K562 (cell line): ENCODE measurements at regions not wholly inside any gene's neighbourhood (a gene's known extent, or its start where the extent isn't known, plus 50 kb on each side); places are given as distances from the start of the nearest gene placed in this dataset.
A peak's percentile ranks its signal among the peaks of the same experiment; 100 is the strongest.

ENCODE experiments used
- ATAC-seq: fragments of 200-7000 bp; cut with Tn5 transposase; 3 replicates; pipeline ENCODE4 v1.9.1; 2020; ENCODE audit warnings: moderate library complexity
- BruUV-seq: library from RNA; stranded (reverse); fragments of 400-500 nt; replicated peaks from 2 replicates; lab custom pipeline; 2021; lab: Mats Ljungman, UMichigan
- CTCF ChIA-PET: fragments of 300-600 bp; formaldehyde crosslinking; extraction: SDS; loops from one replicate; lab custom pipeline; 2021; ENCODE audit warnings: low intra/inter-chr PET ratio; lab: Yijun Ruan, JAX
- POLR2A ChIA-PET: fragments of 300-600, 350-650 bp; sonication (Branson Sonifier 250); formaldehyde crosslinking; extraction: SDS; loops from one replicate; lab custom pipeline; 2021; ENCODE audit warnings: antibody characterized with exemption, inconsistent platforms; lab: Yijun Ruan, JAX
- DNase-seq, 4 experiments: peaks; one replicate each; pipeline versions ENCODE4 v3.0.0 to v3.0.0-alpha.2; 2011 to 2018; ENCODE audit warnings: low spot score in 3 of 4, mixed read lengths in 3 of 4; ENCODE audit errors: extremely low read depth in 1 of 4
- FAIRE-seq: peaks from 2 replicates; lab custom pipeline; 2011; peaks lifted over from hg19 to GRCh38; lab: Jason Lieb, UNC
- H2AFZ ChIP-seq: 2 replicates; pipeline ENCODE4 v1.6.0; 2011; ENCODE audit warnings: low read depth, low read length, control low read depth, inconsistent platforms
- H3K27ac ChIP-seq: fragments of 200-600 bp; 3 replicates; pipeline ENCODE4 v1.8.0; 2011; ENCODE audit warnings: low read depth, mild to moderate bottlenecking, control low read depth, inconsistent platforms, low read length, moderate library complexity, mixed read lengths; ENCODE audit errors: extremely low read depth
- H3K27me3 ChIP-seq, 2 experiments: fragments of 300-600 bp in 1 of 2; 2 replicates in 1 of 2; 3 replicates in 1 of 2; pipeline versions ENCODE4 v1.6.0 to v1.8.0; 2011; ENCODE audit warnings: inconsistent platforms in 2 of 2, low read length in 2 of 2, mild to moderate bottlenecking in 1 of 2, mixed read lengths in 1 of 2, moderate library complexity in 1 of 2; ENCODE audit not compliant: control insufficient read depth in 2 of 2, insufficient read depth in 2 of 2
- H3K36me3 ChIP-seq: fragments of 300-600 bp; 3 replicates; pipeline ENCODE4 v1.8.0; 2011; ENCODE audit warnings: mild to moderate bottlenecking, low read length, inconsistent platforms; ENCODE audit not compliant: control insufficient read depth, insufficient read depth
- H3K4me1 ChIP-seq, 2 experiments: fragments of 200-600 bp in 1 of 2; replicated peaks in 1 of 2; 2 replicates in 1 of 2; 3 replicates in 1 of 2; pipeline versions ENCODE4 v1.5.1 to v1.8.0; 2011; ENCODE audit warnings: inconsistent platforms in 2 of 2, low read length in 2 of 2, mild to moderate bottlenecking in 1 of 2, mixed read lengths in 1 of 2, moderate library complexity in 1 of 2; ENCODE audit not compliant: control insufficient read depth in 2 of 2, insufficient read depth in 2 of 2
- H3K4me2 ChIP-seq: 2 replicates; pipeline ENCODE4 v1.6.1; 2011; ENCODE audit warnings: low read length, control low read depth, inconsistent platforms, mixed read lengths; ENCODE audit not compliant: insufficient read depth
- H3K4me3 ChIP-seq: fragments of 200-600 bp; sonication (generic), shearing (Covaris generic); 2 replicates; pipeline ENCODE4 v1.5.1; 2016; ENCODE audit warnings: control low read depth, inconsistent platforms
- H3K79me2 ChIP-seq: fragments of 200-600 bp; 3 replicates; pipeline ENCODE4 v1.8.0; 2011; ENCODE audit warnings: low read length, inconsistent platforms; ENCODE audit not compliant: control insufficient read depth, insufficient read depth
- H3K9ac ChIP-seq, 2 experiments: 2 replicates each; pipeline versions ENCODE4 v1.6.0 to v1.6.1; 2011; ENCODE audit warnings: low read depth in 2 of 2, low read length in 2 of 2, control low read depth in 1 of 2, inconsistent platforms in 1 of 2, mild to moderate bottlenecking in 1 of 2, mixed read lengths in 1 of 2; ENCODE audit not compliant: insufficient read depth in 1 of 2
- H3K9me1 ChIP-seq: one replicate; pipeline ENCODE4 v1.6.0; 2011; ENCODE audit warnings: inconsistent platforms, mild to moderate bottlenecking, low read length, moderate library complexity; ENCODE audit not compliant: control insufficient read depth, insufficient read depth
- H3K9me3 ChIP-seq: replicated peaks from 2 replicates; pipeline ENCODE4 v1.5.1; 2011; ENCODE audit warnings: low read depth, low read length, inconsistent platforms; ENCODE audit not compliant: control insufficient read depth, insufficient read depth
- H4K20me1 ChIP-seq: replicated peaks from 2 replicates; pipeline ENCODE4 v1.6.1; 2011; ENCODE audit warnings: low read length, inconsistent platforms, mixed read lengths; ENCODE audit not compliant: control insufficient read depth, insufficient read depth
- CBX3 ChIP-seq, 2 experiments: IDR thresholded peaks; 1 replicate in 1 of 2; 2 replicates in 1 of 2; pipeline ENCODE4 v1.6.1; 2012; ENCODE audit warnings: inconsistent platforms in 2 of 2, low read length in 2 of 2, borderline replicate concordance in 1 of 2, control low read depth in 1 of 2
- CTCFL ChIP-seq: IDR thresholded peaks from 2 replicates; pipeline ENCODE4 v1.6.1; 2011; ENCODE audit warnings: borderline replicate concordance, low read depth, mild to moderate bottlenecking, moderate library complexity, low read length; ENCODE audit not compliant: insufficient read depth, poor library complexity, severe bottlenecking
- NR2C2 ChIP-seq, 2 experiments: fragments of 200-800 bp in 1 of 2; sonication (Bioruptor generic) in 1 of 2; sonication (generic) in 1 of 2; formaldehyde crosslinking in 1 of 2; IDR thresholded peaks; 2 replicates each; pipeline versions ENCODE4 v1.6.1 to v1.8.0; 2016 to 2022; ENCODE audit warnings: mild to moderate bottlenecking in 1 of 2, missing compliant biosample characterization in 1 of 2, missing genetic modification characterization in 1 of 2, missing genetic modification reagents in 1 of 2
- TFE3 ChIP-seq: fragments of 450-650 bp; formaldehyde crosslinking; IDR thresholded peaks from 2 replicates; pipeline ENCODE4 v1.4.0; 2020; ENCODE audit warnings: mild to moderate bottlenecking, mixed read lengths
- ZNF347 ChIP-seq: fragments of 450-650 bp; formaldehyde crosslinking; IDR thresholded peaks from 2 replicates; pipeline ENCODE4 v1.4.0; 2020; ENCODE audit warnings: low read depth, mild to moderate bottlenecking, moderate library complexity
- ZNF584 ChIP-seq: fragments of 200-800 bp; sonication (Bioruptor generic); IDR thresholded peaks from 2 replicates; pipeline ENCODE4 v1.6.1; 2016; ENCODE audit warnings: low read depth, mild to moderate bottlenecking, missing genetic modification characterization, missing compliant biosample characterization
- WGBS: fragments of 100-300 bp; shearing (Covaris generic); methylation state at CpG from one replicate; pipeline ENCODE4 v1.1.6; 2016; ENCODE audit warnings: low coverage, mixed read lengths; ENCODE audit not compliant: insufficient coverage; ENCODE audit errors: missing lambda C conversion rate; 5-methylcytosine and 5-hydroxymethylcytosine counted together
- in situ Hi-C: fragments of 300-500 bp; cut with MboI; formaldehyde crosslinking; loops from 4 replicates; pipeline ENCODE4 v1.15.0; 2018; ENCODE audit warnings: inconsistent platforms, mixed read lengths
- intact Hi-C: fragments of 100-400 bp; cut with micrococcal nuclease; formaldehyde crosslinking; loops from 2 replicates; pipeline ENCODE4 v1.14.2; 2022

- TF ChIP-seq CTCFL: no peak
- no peak for TF ChIP-seq ZNF347
- TF ChIP-seq TFE3 (CRISPR knock-in tag): no peak
These were observed 127.2 kb upstream of the PITX1 start (continued) for GRCh38 chr5:135161221-135161620.

- TF ChIP-seq NR2C2 (CRISPR knock-in tag; IDR thresholded peaks at IDR 0.05) (no peak), NR2C2 (tag; IDR thresholded peaks at IDR 0.05) (no peak), ZNF584 (peak; percentile 99), CBX3 (IDR thresholded peaks at IDR 0.05; ENCODE audit: borderline replicate concordance in 1 of 2, low read length in 2 of 2) (peak in 1 of 2 experiments; percentile 43; a peak in 1 of 3 replicates)
- peaks cover 20% of the 10 kb centered on the region in 2 experiments; a peak in 4 of 5 replicates for H3K4me1 ChIP-seq
- H3K27me3 ChIP-seq: no peaks in the 10 kb centered on the region
- in situ Hi-C loops: no loop called here
- no peaks in the 10 kb centered on the region for H4K20me1 ChIP-seq
- no peak overlapping the region for H3K4me3 ChIP-seq
- WGBS: 50% methylated on average over 1 of the region's 1 CpG
- H3K9ac ChIP-seq: no peak overlapping the region
- peaks cover 7% of the 10 kb centered on the region for H3K9me3 ChIP-seq
- H3K27ac ChIP-seq: no peak overlapping the region
- H3K79me2 ChIP-seq: no peaks in the 10 kb centered on the region
- FAIRE-seq (no peak), DNase-seq (no peak), ATAC-seq (no peak)
- H3K9me1 ChIP-seq: no peaks in the 10 kb centered on the region
- CTCF ChIA-PET: no interaction called here
- intact Hi-C loops: no loop called here
- no peak overlapping the region for H3K4me2 ChIP-seq
- H3K36me3 ChIP-seq: no peaks in the 10 kb centered on the region
- H2AFZ ChIP-seq: no peak overlapping the region
- BruUV-seq: no TSS peak
- POLR2A ChIA-PET: interaction anchor here (0.9 kb wide), 2 partner anchors 13 to 136 kb away, joined by 3 to 4 read pairs; no protein-coding TSS in a partner anchor
These were observed 126.1 kb upstream of the PITX1 start for GRCh38 chr5:135160036-135160675.
